ENCODE measurements at regions not wholly inside any gene's neighbourhood (a gene's known extent, or its start where the extent isn't known, plus 50 kb on each side); places are given as distances from the start of the nearest gene placed in this dataset.

DNA sequence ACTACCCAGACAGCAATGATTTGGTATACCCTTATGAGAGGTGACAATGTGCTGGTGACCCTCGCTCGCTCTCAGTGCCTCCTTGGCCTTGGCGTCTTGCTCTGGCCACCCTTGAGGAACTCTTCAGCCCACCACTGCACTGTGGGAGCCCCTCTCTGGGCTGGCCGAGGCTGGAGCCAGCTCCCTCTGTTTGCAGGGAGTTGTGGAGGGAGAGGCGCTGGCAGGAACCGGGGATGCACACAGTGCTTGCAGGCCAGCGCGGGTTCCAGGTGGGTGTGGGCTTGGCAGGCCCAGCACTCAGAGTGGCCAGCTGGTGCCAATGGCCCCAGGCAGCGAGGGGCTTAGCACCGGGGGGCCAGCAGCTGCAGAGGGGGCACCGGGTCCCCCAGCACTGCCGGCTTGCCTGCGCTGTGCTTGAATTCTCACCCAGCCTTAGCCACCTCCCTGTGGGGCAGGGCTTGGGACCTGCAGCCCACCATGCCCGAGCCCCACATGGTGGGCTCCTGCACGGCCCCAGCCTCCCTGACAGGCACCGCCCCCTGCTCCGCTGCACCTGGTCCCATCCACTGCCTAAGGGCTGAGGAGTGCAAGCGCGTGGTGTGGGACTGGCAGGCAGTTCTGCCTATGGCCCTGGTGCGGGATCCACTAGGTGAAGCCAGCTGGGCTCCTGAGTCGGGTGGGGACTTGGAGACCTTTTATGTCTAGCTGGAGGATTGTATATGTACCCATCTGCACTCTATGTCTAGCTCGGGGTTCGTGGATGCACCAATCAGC, 857.0 kb upstream of the IGFBP7 start:
- TF ChIP-seq, protein P1, sequence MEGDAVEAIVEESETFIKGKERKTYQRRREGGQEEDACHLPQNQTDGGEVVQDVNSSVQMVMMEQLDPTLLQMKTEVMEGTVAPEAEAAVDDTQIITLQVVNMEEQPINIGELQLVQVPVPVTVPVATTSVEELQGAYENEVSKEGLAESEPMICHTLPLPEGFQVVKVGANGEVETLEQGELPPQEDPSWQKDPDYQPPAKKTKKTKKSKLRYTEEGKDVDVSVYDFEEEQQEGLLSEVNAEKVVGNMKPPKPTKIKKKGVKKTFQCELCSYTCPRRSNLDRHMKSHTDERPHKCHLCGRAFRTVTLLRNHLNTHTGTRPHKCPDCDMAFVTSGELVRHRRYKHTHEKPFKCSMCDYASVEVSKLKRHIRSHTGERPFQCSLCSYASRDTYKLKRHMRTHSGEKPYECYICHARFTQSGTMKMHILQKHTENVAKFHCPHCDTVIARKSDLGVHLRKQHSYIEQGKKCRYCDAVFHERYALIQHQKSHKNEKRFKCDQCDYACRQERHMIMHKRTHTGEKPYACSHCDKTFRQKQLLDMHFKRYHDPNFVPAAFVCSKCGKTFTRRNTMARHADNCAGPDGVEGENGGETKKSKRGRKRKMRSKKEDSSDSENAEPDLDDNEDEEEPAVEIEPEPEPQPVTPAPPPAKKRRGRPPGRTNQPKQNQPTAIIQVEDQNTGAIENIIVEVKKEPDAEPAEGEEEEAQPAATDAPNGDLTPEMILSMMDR (conservative IDR thresholded peaks at IDR 0.05 in 1 of 2, IDR thresholded peaks at IDR 0.05 in 1 of 2; ENCODE audit: extremely low read depth in 1 of 2, insufficient read depth in 1 of 2, low read depth in 1 of 2, low read length in 2 of 2), result no peak
- TF ChIP-seq EZH2 (IDR thresholded peaks at IDR 0.05; ENCODE audit: borderline replicate concordance, low read length), result no peak
